Stomach (tissue), 8 donors: ENCODE measurements at regions not wholly inside any gene's neighbourhood (a gene's known extent, or its start where the extent isn't known, plus 50 kb on each side); places are given as distances from the start of the nearest gene placed in this dataset.
A peak's percentile ranks its signal among the peaks of the same experiment; 100 is the strongest.
"Not testable (repeated sequence)": the region's sequence is repeated elsewhere in the genome, so short reads cannot be mapped to it uniquely, and the experiment has no call there.

Experiments used
- DNase-seq, 2 donors: peaks; one replicate each; pipeline versions ENCODE4 v3.0.0 to v3.0.0-alpha.2; 2013 to 2019
- H3K27ac ChIP-seq, 5 donors: fragments of 200-600 bp in 4 of 5; sonication (generic) in 4 of 5; one replicate each; pipeline ENCODE4 v1.5.1; 2013 to 2019; ENCODE audit warnings: mild to moderate bottlenecking in 1 of 5, moderate library complexity in 1 of 5
- H3K27me3 ChIP-seq, 3 donors: fragments of 200-600 bp; sonication (generic); one replicate each; pipeline ENCODE4 v1.5.1; 2017 to 2019; ENCODE audit warnings: mixed run types in 1 of 3
- H3K36me3 ChIP-seq, 4 donors: fragments of 200-600 bp; sonication (generic); 1 replicate in 3 of 4; 2 replicates in 1 of 4; pipeline ENCODE4 v1.5.1; 2016 to 2019
- H3K4me1 ChIP-seq, 4 donors: fragments of 200-600 bp; sonication (generic); one replicate each; pipeline ENCODE4 v1.5.1; 2016 to 2019
- H3K4me3 ChIP-seq, 4 donors: fragments of 200-600 bp; sonication (generic) in 3 of 4; one replicate each; pipeline ENCODE4 v1.5.1; 2016 to 2019; ENCODE audit warnings: mild to moderate bottlenecking in 1 of 4
- H3K9me3 ChIP-seq, 4 donors: fragments of 200-600 bp; sonication (generic); one replicate each; pipeline ENCODE4 v1.5.1; 2016 to 2019
- CTCF ChIP-seq, 7 experiments: fragments of 450-650 bp in 4 of 7; fragments of 200-600 bp in 3 of 7; sonication (generic) in 3 of 7; IDR thresholded peaks; one replicate each; pipeline ENCODE4 v1.5.1; 2016 to 2019; ENCODE audit warnings: antibody characterized with exemption in 7 of 7, control low read depth in 2 of 7, mild to moderate bottlenecking in 1 of 7
- EP300 ChIP-seq: sonication (generic); formaldehyde crosslinking; IDR thresholded peaks from one replicate; pipeline ENCODE4 v1.6.1; 2017; ENCODE audit warnings: antibody characterized with exemption
- POLR2A ChIP-seq, 4 donors: fragments of 450-650 bp; IDR thresholded peaks; one replicate each; pipeline ENCODE4 v1.6.1; 2016; ENCODE audit warnings: antibody characterized with exemption in 4 of 4, control low read depth in 2 of 4, mild to moderate bottlenecking in 1 of 4, moderate library complexity in 1 of 4
- POLR2AphosphoS5 ChIP-seq, 3 donors: sonication (generic); formaldehyde crosslinking; IDR thresholded peaks; one replicate each; pipeline ENCODE4 v1.6.1; 2016; ENCODE audit warnings: antibody characterized with exemption in 3 of 3
- WGBS, 5 donors: extraction: QIAGEN DNeasy Blood & Tissue Kit in 3 of 5; methylation state at CpG; one replicate each; pipeline versions ENCODE4 v1.1.5 to v1.1.7; 2013 to 2018; 5-methylcytosine and 5-hydroxymethylcytosine counted together
- intact Hi-C: fragments of 100-400 bp; cut with DNase I; formaldehyde crosslinking; loops from one replicate; pipeline ENCODE4 v1.15.1; 2023; ENCODE audit warnings: low total_unique reads
- donor health status: healthy with polysubstance abuse.
- donor health status: Bipolar disorder and iron deficiency.
- donor health status: healthy.

GRCh38 chr6:47180633-47181032 is 129.1 kb downstream of the TNFRSF21 start:
- WGBS, 5 donors = 76 to 94% (median 84%) methylated on average over 2 of the region's 2 CpGs
- no peaks in the 10 kb centered on the region for H3K27me3 ChIP-seq
- intact Hi-C loops = no loop called here
- H3K27ac ChIP-seq = no peak overlapping the region
- peak overlapping the region in 2 of 4 donors; percentile 4 for H3K4me3 ChIP-seq
- peaks cover 0 to 11% (median 7%) of the 10 kb centered on the region in 4 donors for H3K4me1 ChIP-seq
- no peak for DNase-seq
- TF ChIP-seq EP300 (no peak), POLR2A (IDR thresholded peaks at IDR 0.05) (no peak), POLR2AphosphoS5 (IDR thresholded peaks at IDR 0.05) (no peak), CTCF (IDR thresholded peaks at IDR 0.05) (no peak)
- no peaks in the 10 kb centered on the region for H3K36me3 ChIP-seq
- H3K9me3 ChIP-seq = no peaks in the 10 kb centered on the region

- DNase-seq = no peak
- Histone ChIP-seq H3K9me3 (no peaks in the 10 kb centered on the region), H3K27ac (no peak overlapping the region), H3K4me3 (no peak overlapping the region), H3K4me1 (peaks cover 0 to 9% (median 6%) of the 10 kb centered on the region in 4 donors), H3K36me3 (no peaks in the 10 kb centered on the region), H3K27me3 (no peaks in the 10 kb centered on the region)
- TF ChIP-seq EP300 = no peak
- no peak for TF ChIP-seq CTCF (IDR thresholded peaks at IDR 0.05)
- TF ChIP-seq POLR2AphosphoS5 (IDR thresholded peaks at IDR 0.05) = no peak
- no peak for TF ChIP-seq POLR2A (IDR thresholded peaks at IDR 0.05)
- intact Hi-C loops = no loop called here
Observed at GRCh38 chr6:47179286-47179685, 130.4 kb downstream of the TNFRSF21 start.

- WGBS, 5 donors = 80 to 98% (median 93%) methylated on average over 3 of the region's 3 CpGs
- Histone ChIP-seq H3K27me3 (no peaks in the 10 kb centered on the region), H3K4me1 (no peaks in the 10 kb centered on the region), H3K4me3 (no peak overlapping the region), H3K9me3 (no peaks in the 10 kb centered on the region), H3K36me3 (no peaks in the 10 kb centered on the region), H3K27ac (no peak overlapping the region)
- intact Hi-C loops = no loop called here
- no peak for TF ChIP-seq POLR2AphosphoS5 (IDR thresholded peaks at IDR 0.05)
- TF ChIP-seq POLR2A (IDR thresholded peaks at IDR 0.05) = no peak
- DNase-seq = no peak
Observed at GRCh38 chr6:47175656-47176055, 133.5 kb upstream of the ADGRF1 start.

GRCh38 chr6:47174502-47175023 is 132.4 kb upstream of the ADGRF1 start:
- H3K4me3 ChIP-seq = no peak overlapping the region
- 85 to 94% (median 92%) methylated on average over 4 of the region's 4 CpGs for WGBS, 5 donors
- intact Hi-C loops = no loop called here
- H3K36me3 ChIP-seq = no peaks in the 10 kb centered on the region
- H3K27ac ChIP-seq = no peak overlapping the region
- H3K9me3 ChIP-seq = no peaks in the 10 kb centered on the region
- no peaks in the 10 kb centered on the region for H3K27me3 ChIP-seq
- DNase-seq = no peak
- peaks cover 0 to under 1% (median 0%) of the 10 kb centered on the region in 4 donors for H3K4me1 ChIP-seq
- TF ChIP-seq CTCF (IDR thresholded peaks at IDR 0.05) (no peak), POLR2AphosphoS5 (IDR thresholded peaks at IDR 0.05) (no peak), EP300 (no peak), POLR2A (IDR thresholded peaks at IDR 0.05) (no peak)

- 87 to 93% (median 89%) methylated on average over 4 of the region's 4 CpGs for WGBS, 5 donors
- DNase-seq, H3K9me3 ChIP-seq, H3K4me3 ChIP-seq, intact Hi-C loops, H3K27ac ChIP-seq, H3K27me3 ChIP-seq, H3K4me1 ChIP-seq, H3K36me3 ChIP-seq: not testable (repeated sequence)
Observed at GRCh38 chr6:47174063-47174462, 131.9 kb upstream of the ADGRF1 start.

- H3K27ac ChIP-seq, H3K36me3 ChIP-seq, H3K9me3 ChIP-seq, H3K4me3 ChIP-seq, DNase-seq, intact Hi-C loops, H3K4me1 ChIP-seq, H3K27me3 ChIP-seq: not testable (repeated sequence)
- 94 to 97% (median 95%) methylated on average over 3 of the region's 3 CpGs for WGBS, 5 donors
Observed at GRCh38 chr6:47173145-47173544, 131.0 kb upstream of the ADGRF1 start.
